ENCODE measurements at regions not wholly inside any gene's neighbourhood (a gene's known extent, or its start where the extent isn't known, plus 50 kb on each side); places are given as distances from the start of the nearest gene placed in this dataset.

DNA sequence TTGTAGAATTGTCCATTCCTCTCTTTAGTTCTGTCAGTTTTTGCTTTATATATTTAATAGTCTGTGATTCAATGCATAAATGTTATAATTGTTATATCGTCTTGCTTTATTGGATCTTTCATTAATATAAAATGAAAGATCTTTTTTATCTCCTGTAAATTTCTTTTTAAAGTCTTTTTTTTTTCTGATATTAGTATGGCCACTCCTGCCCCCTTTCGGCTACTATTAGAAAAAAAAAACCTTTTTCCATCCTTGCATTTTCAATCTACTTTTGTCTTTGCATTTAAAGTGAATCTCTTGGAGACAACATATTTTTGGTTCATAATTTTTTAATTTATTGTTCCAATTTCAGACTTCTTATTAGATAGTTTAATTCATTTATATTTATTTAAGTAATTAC is 677.4 kb upstream of the NDST4 start:
- Histone ChIP-seq H3K27me3 (replicated peaks in 1 of 7) (no peaks in the 10 kb centered on the region), H3K4me3 (no peak overlapping the region), H3K4me1 (no peaks in the 10 kb centered on the region), H3K36me3 (no peaks in the 10 kb centered on the region), H3K9me3 (no peaks in the 10 kb centered on the region), H3K27ac (no peak overlapping the region)
- whole genome bisulfite sequencing, 5 donors = 73 to 82% (median 76%) methylated on average over 2 of the region's 2 CpGs
- no peak for DNase-seq
- intact Hi-C loops (cut with DNase I; ENCODE audit: low total_unique reads) = no loop called here
- TF ChIP-seq POLR2A (IDR thresholded peaks at IDR 0.05) (no peak), POLR2AphosphoS5 (IDR thresholded peaks at IDR 0.05) (no peak)
- TF ChIP-seq, protein P1, sequence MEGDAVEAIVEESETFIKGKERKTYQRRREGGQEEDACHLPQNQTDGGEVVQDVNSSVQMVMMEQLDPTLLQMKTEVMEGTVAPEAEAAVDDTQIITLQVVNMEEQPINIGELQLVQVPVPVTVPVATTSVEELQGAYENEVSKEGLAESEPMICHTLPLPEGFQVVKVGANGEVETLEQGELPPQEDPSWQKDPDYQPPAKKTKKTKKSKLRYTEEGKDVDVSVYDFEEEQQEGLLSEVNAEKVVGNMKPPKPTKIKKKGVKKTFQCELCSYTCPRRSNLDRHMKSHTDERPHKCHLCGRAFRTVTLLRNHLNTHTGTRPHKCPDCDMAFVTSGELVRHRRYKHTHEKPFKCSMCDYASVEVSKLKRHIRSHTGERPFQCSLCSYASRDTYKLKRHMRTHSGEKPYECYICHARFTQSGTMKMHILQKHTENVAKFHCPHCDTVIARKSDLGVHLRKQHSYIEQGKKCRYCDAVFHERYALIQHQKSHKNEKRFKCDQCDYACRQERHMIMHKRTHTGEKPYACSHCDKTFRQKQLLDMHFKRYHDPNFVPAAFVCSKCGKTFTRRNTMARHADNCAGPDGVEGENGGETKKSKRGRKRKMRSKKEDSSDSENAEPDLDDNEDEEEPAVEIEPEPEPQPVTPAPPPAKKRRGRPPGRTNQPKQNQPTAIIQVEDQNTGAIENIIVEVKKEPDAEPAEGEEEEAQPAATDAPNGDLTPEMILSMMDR (IDR thresholded peaks at IDR 0.05 in 8 of 11, conservative IDR thresholded peaks at IDR 0.05 in 3 of 11) = no peak

- DNase-seq = no peak
- H3K36me3 ChIP-seq = no peaks in the 10 kb centered on the region
- H3K4me3 ChIP-seq = no peak overlapping the region
- intact Hi-C loops (cut with DNase I; ENCODE audit: low total_unique reads) = no loop called here
- no peaks in the 10 kb centered on the region for H3K4me1 ChIP-seq
- no peaks in the 10 kb centered on the region for H3K9me3 ChIP-seq
- TF ChIP-seq, protein P1 (IDR thresholded peaks at IDR 0.05 in 8 of 11, conservative IDR thresholded peaks at IDR 0.05 in 3 of 11) = no peak
- TF ChIP-seq POLR2AphosphoS5 (IDR thresholded peaks at IDR 0.05) (no peak), POLR2A (IDR thresholded peaks at IDR 0.05) (no peak)
- no peak overlapping the region for H3K27ac ChIP-seq
- WGBS, 5 donors = 13 to 46% (median 23%) methylated on average over 10 of the region's 10 CpGs
- no peaks in the 10 kb centered on the region for H3K27me3 ChIP-seq (replicated peaks in 1 of 7)
Measured at GRCh38 chr4:115781528-115782146, 668.2 kb upstream of the NDST4 start.

DNA sequence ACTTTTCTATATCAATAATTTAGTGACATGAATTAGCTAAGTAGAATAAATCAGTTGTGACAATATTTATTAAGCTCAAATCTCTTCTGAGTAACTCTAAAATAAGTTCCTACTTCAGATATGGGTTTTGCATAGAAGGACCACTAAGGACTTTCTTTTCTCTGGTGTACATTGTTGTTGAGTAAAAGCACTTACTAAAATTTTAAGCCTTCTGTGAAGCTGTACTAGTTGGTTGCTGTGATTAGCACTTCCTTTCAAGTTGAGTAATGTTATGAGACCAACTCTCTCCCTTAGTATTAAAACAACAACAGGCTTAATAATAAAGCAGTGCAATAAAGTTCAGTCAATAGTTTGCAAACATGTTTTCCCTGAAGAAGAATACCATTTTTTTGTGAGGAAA is 667.4 kb upstream of the NDST4 start:
- no peak overlapping the region for H3K27ac ChIP-seq
- no peaks in the 10 kb centered on the region for H3K4me1 ChIP-seq
- H3K4me3 ChIP-seq = no peak overlapping the region
- no peak for DNase-seq
- no peaks in the 10 kb centered on the region for H3K27me3 ChIP-seq (replicated peaks in 1 of 7)
- H3K9me3 ChIP-seq = no peaks in the 10 kb centered on the region
- intact Hi-C loops (cut with DNase I; ENCODE audit: low total_unique reads) = no loop called here
- H3K36me3 ChIP-seq = no peaks in the 10 kb centered on the region
- TF ChIP-seq POLR2A (IDR thresholded peaks at IDR 0.05) = no peak
- TF ChIP-seq, protein P1 (IDR thresholded peaks at IDR 0.05 in 8 of 11, conservative IDR thresholded peaks at IDR 0.05 in 3 of 11) = no peak
- TF ChIP-seq POLR2AphosphoS5 (IDR thresholded peaks at IDR 0.05) = no peak

GRCh38 chr4:115780268-115780667 is 666.8 kb upstream of the NDST4 start:
- TF ChIP-seq POLR2AphosphoS5 (IDR thresholded peaks at IDR 0.05) (no peak), POLR2A (IDR thresholded peaks at IDR 0.05) (no peak)
- TF ChIP-seq, protein P1 (IDR thresholded peaks at IDR 0.05 in 8 of 11, conservative IDR thresholded peaks at IDR 0.05 in 3 of 11) = no peak
- H3K4me3 ChIP-seq = no peak overlapping the region
- intact Hi-C loops (cut with DNase I; ENCODE audit: low total_unique reads) = no loop called here
- no peaks in the 10 kb centered on the region for H3K4me1 ChIP-seq
- WGBS, 5 donors = 53 to 57% (median 55%) methylated on average over 4 of the region's 4 CpGs
- H3K9me3 ChIP-seq = no peaks in the 10 kb centered on the region
- no peaks in the 10 kb centered on the region for H3K27me3 ChIP-seq (replicated peaks in 1 of 7)
- no peak overlapping the region for H3K27ac ChIP-seq
- no peaks in the 10 kb centered on the region for H3K36me3 ChIP-seq
- DNase-seq = no peak
